Panc1 (cell line): ENCODE measurements at regions not wholly inside any gene's neighbourhood (a gene's known extent, or its start where the extent isn't known, plus 50 kb on each side); places are given as distances from the start of the nearest gene placed in this dataset.

Experiments
- ATAC-seq: fragments of 200-7000 bp; cut with Tn5 transposase; 2 replicates; pipeline ENCODE4 v1.9.1; 2020; ENCODE audit warnings: mild to moderate bottlenecking, moderate library complexity
- BruUV-seq: library from RNA; stranded (reverse); fragments of 400-500 nt; replicated peaks from 2 replicates; lab custom pipeline; 2021; lab: Mats Ljungman, UMichigan
- CTCF ChIA-PET: fragments of 300-600 bp; sonication (Branson Sonifier 250); formaldehyde crosslinking; loops from one replicate; lab custom pipeline; 2022; ENCODE audit warnings: antibody characterized with exemption; lab: Charles Lee
- POLR2A ChIA-PET: fragments of 300-600 bp; sonication (Branson Sonifier 250); formaldehyde crosslinking; loops from one replicate; lab custom pipeline; 2022; ENCODE audit warnings: antibody characterized with exemption; lab: Charles Lee
- DNase-seq: peaks from one replicate; pipeline ENCODE4 v3.0.0-alpha.2; 2010; ENCODE audit warnings: low read depth, low spot score
- H3K27ac ChIP-seq: 2 replicates; pipeline ENCODE4 v1.5.1; 2011; ENCODE audit warnings: mild to moderate bottlenecking, low read length, inconsistent platforms
- H3K27me3 ChIP-seq: fragments of 200-500 bp; sonication (Bioruptor generic); 2 replicates; pipeline ENCODE4 v1.6.0; 2014; ENCODE audit warnings: low read length, inconsistent platforms; ENCODE audit not compliant: control insufficient read depth, insufficient read depth
- H3K36me3 ChIP-seq: fragments of 200-500 bp; sonication (Bioruptor generic); 2 replicates; pipeline ENCODE4 v1.5.1; 2014; ENCODE audit warnings: inconsistent platforms, mild to moderate bottlenecking, low read length, moderate library complexity; ENCODE audit not compliant: control insufficient read depth, insufficient read depth
- H3K4me1 ChIP-seq: 2 replicates; pipeline ENCODE4 v1.5.1; 2011; ENCODE audit warnings: inconsistent platforms, mild to moderate bottlenecking, low read length, moderate library complexity; ENCODE audit not compliant: control insufficient read depth, insufficient read depth
- H3K4me3 ChIP-seq, 2 experiments: 2 replicates each; pipeline ENCODE4 v1.5.1; 2011 to 2012; ENCODE audit warnings: low read depth in 2 of 2, low read length in 2 of 2, mild to moderate bottlenecking in 2 of 2, inconsistent platforms in 1 of 2, moderate library complexity in 1 of 2
- H3K9me3 ChIP-seq: fragments of 200-500 bp; sonication (Bioruptor generic); 2 replicates; pipeline ENCODE4 v1.5.1; 2014; ENCODE audit warnings: low read depth, mild to moderate bottlenecking, inconsistent platforms, low read length, moderate library complexity; ENCODE audit not compliant: control insufficient read depth, insufficient read depth
- CTCF ChIP-seq: fragments of 450-650 bp; IDR thresholded peaks from 2 replicates; pipeline ENCODE4 v1.5.1; 2017; ENCODE audit warnings: mild to moderate bottlenecking
- POLR2AphosphoS5 ChIP-seq: IDR thresholded peaks from 2 replicates; pipeline ENCODE4 v1.6.1; 2012; ENCODE audit warnings: mild to moderate bottlenecking, low read depth, low read length, moderate library complexity
- REST ChIP-seq, 2 experiments: IDR thresholded peaks; 2 replicates each; pipeline ENCODE4 v1.6.1; 2011 to 2012; ENCODE audit warnings: low read depth in 2 of 2, control low read depth in 1 of 2, low read length in 1 of 2, mild to moderate bottlenecking in 1 of 2, moderate library complexity in 1 of 2; ENCODE audit not compliant: insufficient read depth in 1 of 2
- SIN3A ChIP-seq: IDR thresholded peaks from 2 replicates; pipeline ENCODE4 v1.6.1; 2012; ENCODE audit warnings: low read depth, mild to moderate bottlenecking, low read length, moderate library complexity, borderline replicate concordance; ENCODE audit not compliant: insufficient read depth
- TCF7L2 ChIP-seq: IDR thresholded peaks from 2 replicates; pipeline ENCODE4 v1.6.1; 2011; ENCODE audit warnings: mild to moderate bottlenecking, low read depth, low read length, inconsistent platforms
- in situ Hi-C: cut with HindIII; loops from 2 replicates; pipeline ENCODE4 v1.10.0; 2016; ENCODE audit warnings: low sequenced_read_pairs, low pct_unique_long_range_greater_than_20kb
- intact Hi-C: fragments of 100-400 bp; cut with micrococcal nuclease; formaldehyde crosslinking; loops from one replicate; pipeline ENCODE4 v1.10.0; 2022; ENCODE audit not compliant: unreplicated experiment

- no peaks in the 10 kb centered on the region for H3K9me3 ChIP-seq
- ATAC-seq (no peak), DNase-seq (no peak)
- intact Hi-C loops (no loop called here), in situ Hi-C loops (no loop called here)
- H3K4me3 ChIP-seq: no peak overlapping the region
- no peaks in the 10 kb centered on the region for H3K4me1 ChIP-seq
- TF ChIP-seq TCF7L2 (no peak), CTCF (no peak), POLR2AphosphoS5 (no peak), SIN3A (no peak), REST (IDR thresholded peaks at IDR 0.05; ENCODE audit: insufficient read depth in 1 of 2, low read depth in 2 of 2, low read length in 1 of 2) (no peak)
- ChIA-PET POLR2A (no interaction called here), CTCF (no interaction called here)
- H3K27me3 ChIP-seq: no peaks in the 10 kb centered on the region
- H3K36me3 ChIP-seq: no peaks in the 10 kb centered on the region
- no peak overlapping the region for H3K27ac ChIP-seq
- no TSS peak for BruUV-seq
Measured at GRCh38 chr5:122602700-122603099, 172.2 kb upstream of the SNX2 start.

- Histone ChIP-seq H3K27ac (no peak overlapping the region), H3K27me3 (no peaks in the 10 kb centered on the region), H3K9me3 (no peaks in the 10 kb centered on the region), H3K4me3 (no peak overlapping the region), H3K4me1 (no peaks in the 10 kb centered on the region), H3K36me3 (no peaks in the 10 kb centered on the region)
- in situ Hi-C loops (no loop called here), intact Hi-C loops (no loop called here)
- no peak for TF ChIP-seq TCF7L2
- TF ChIP-seq CTCF: no peak
- TF ChIP-seq SIN3A: no peak
- no peak for TF ChIP-seq REST (IDR thresholded peaks at IDR 0.05; ENCODE audit: insufficient read depth in 1 of 2, low read depth in 2 of 2, low read length in 1 of 2)
- TF ChIP-seq POLR2AphosphoS5: no peak
- ATAC-seq (no peak), DNase-seq (no peak)
- CTCF ChIA-PET: no interaction called here
- no TSS peak for BruUV-seq
- POLR2A ChIA-PET: no interaction called here
Measured at GRCh38 chr5:122605236-122605635, 169.6 kb upstream of the SNX2 start.
